ENCODE measurements at regions not wholly inside any gene's neighbourhood (a gene's known extent, or its start where the extent isn't known, plus 50 kb on each side); places are given as distances from the start of the nearest gene placed in this dataset.

GRCh38 chr1:115506924-115507589, 134.7 kb upstream of the VANGL1 start:
- TF ChIP-seq CTCF (IDR thresholded peaks at IDR 0.05) (peak; percentile 60), EZH2 (IDR thresholded peaks at IDR 0.05) (no peak)
